22Rv1 (cell line): ENCODE measurements at regions not wholly inside any gene's neighbourhood (a gene's known extent, or its start where the extent isn't known, plus 50 kb on each side); places are given as distances from the start of the nearest gene placed in this dataset.
"Not testable (repeated sequence)": the region's sequence is repeated elsewhere in the genome, so short reads cannot be mapped to it uniquely, and the experiment has no call there.

Experiments used
- CTCF ChIP-seq: fragments of 450-650 bp; IDR thresholded peaks from 2 replicates; pipeline ENCODE4 v1.5.1; 2017; ENCODE audit warnings: mild to moderate bottlenecking
- ZFX ChIP-seq: fragments of 450-650 bp; IDR thresholded peaks from 2 replicates; pipeline ENCODE4 v1.6.1; 2017; ENCODE audit warnings: antibody characterized with exemption, borderline replicate concordance

DNA sequence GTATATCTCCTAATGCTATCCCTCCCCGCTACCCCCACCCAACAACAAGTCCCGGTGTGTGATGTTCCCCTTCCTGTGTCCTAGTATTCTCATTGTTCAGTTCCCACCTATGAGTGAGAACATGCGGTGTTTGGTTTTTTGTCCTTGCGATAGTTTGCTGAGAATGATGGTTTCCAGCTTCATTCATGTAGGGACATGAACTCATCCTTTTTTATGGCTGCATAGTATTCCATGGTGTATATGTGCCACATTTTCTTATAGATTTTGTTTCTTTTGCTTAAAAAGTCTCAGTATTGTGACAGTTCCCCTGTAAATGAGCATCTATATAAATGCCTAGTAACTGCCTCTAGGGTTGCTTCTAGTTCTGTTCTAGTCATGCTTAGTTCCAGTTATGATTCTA lies 153.0 kb upstream of the EOLA2 start:
- TF ChIP-seq CTCF, ZFX: not testable (repeated sequence)
